BLaER1 treated with 17β-estradiol and CSF1 and Interleukin-3, amounts not matched to agents 10 nM and 100 nM (cell line): ENCODE measurements at regions not wholly inside any gene's neighbourhood (a gene's known extent, or its start where the extent isn't known, plus 50 kb on each side); places are given as distances from the start of the nearest gene placed in this dataset.

Source experiments
- H3K27ac ChIP-seq, 11 experiments: shearing (Covaris generic); formaldehyde crosslinking; 2 replicates each; pipeline ENCODE4 v1.8.1; 2022
- H3K27me3 ChIP-seq, 11 experiments: shearing (Covaris generic); formaldehyde crosslinking; 2 replicates each; pipeline ENCODE4 v1.8.1; 2022
- H3K36me3 ChIP-seq, 11 experiments: shearing (Covaris generic); formaldehyde crosslinking; 2 replicates each; pipeline ENCODE4 v1.8.1; 2022
- H3K4me1 ChIP-seq, 10 experiments: shearing (Covaris generic); formaldehyde crosslinking; 2 replicates each; pipeline ENCODE4 v1.8.1; 2022
- H3K4me2 ChIP-seq, 11 experiments: shearing (Covaris generic); formaldehyde crosslinking; 2 replicates each; pipeline ENCODE4 v1.8.1; 2022
- H3K4me3 ChIP-seq, 10 experiments: shearing (Covaris generic); formaldehyde crosslinking; 2 replicates each; pipeline ENCODE4 v1.8.1; 2022
- H3K9ac ChIP-seq, 11 experiments: shearing (Covaris generic); formaldehyde crosslinking; 2 replicates each; pipeline ENCODE4 v1.8.1; 2022
- H3K9me3 ChIP-seq, 11 experiments: shearing (Covaris generic); formaldehyde crosslinking; replicated peaks in 1 of 11; 2 replicates each; pipeline ENCODE4 v1.8.1; 2022
- H4K20me1 ChIP-seq, 11 experiments: shearing (Covaris generic); formaldehyde crosslinking; 2 replicates each; pipeline ENCODE4 v1.8.1; 2022
- Cebpa-rat ChIP-seq, 11 experiments: shearing (Covaris generic); IDR thresholded peaks; 2 replicates each; pipeline ENCODE4 v1.8.1; 2022

GRCh38 chr5:66454186-66455078 is 141.8 kb upstream of the MAST4 start:
- H3K36me3 ChIP-seq: no peaks in the 10 kb centered on the region
- peaks cover 0 to 12% (median 0%) of the 10 kb centered on the region in 10 experiments; a peak in 5 of 20 replicates for H3K4me1 ChIP-seq
- no peak overlapping the region for H3K9ac ChIP-seq
- H3K27ac ChIP-seq: no peak overlapping the region
- peaks cover 12 to 57% (median 34%) of the 10 kb centered on the region in 11 experiments for H3K9me3 ChIP-seq
- peak overlapping the region in 3 of 11 experiments; percentile 5 to 18 (median 9); a peak in 2 of 22 replicates for H3K4me2 ChIP-seq
- H3K4me3 ChIP-seq: no peak overlapping the region
- no peaks in the 10 kb centered on the region for H3K27me3 ChIP-seq
- no peaks in the 10 kb centered on the region for H4K20me1 ChIP-seq
- no peak for TF ChIP-seq Cebpa-rat (IDR thresholded peaks at IDR 0.05)

- no peak overlapping the region for H3K9ac ChIP-seq
- no peak for TF ChIP-seq Cebpa-rat (IDR thresholded peaks at IDR 0.05)
- H3K36me3 ChIP-seq: no peaks in the 10 kb centered on the region
- peaks cover 0 to 18% (median 5%) of the 10 kb centered on the region in 11 experiments; a peak in 8 of 22 replicates for H3K9me3 ChIP-seq
- H3K27ac ChIP-seq: no peak overlapping the region
- H3K27me3 ChIP-seq: no peaks in the 10 kb centered on the region
- no peak overlapping the region for H3K4me3 ChIP-seq
- H3K4me1 ChIP-seq: no peaks in the 10 kb centered on the region
- H3K4me2 ChIP-seq: no peak overlapping the region
- H4K20me1 ChIP-seq: no peaks in the 10 kb centered on the region
These were observed 136.5 kb upstream of the MAST4 start for GRCh38 chr5:66459728-66460127.

- Histone ChIP-seq H3K9me3 (peaks cover 57 to 83% (median 74%) of the 10 kb centered on the region in 11 experiments), H3K4me3 (no peak overlapping the region), H3K4me2 (no peak overlapping the region), H3K36me3 (no peaks in the 10 kb centered on the region), H3K27me3 (no peaks in the 10 kb centered on the region), H3K4me1 (no peaks in the 10 kb centered on the region), H4K20me1 (no peaks in the 10 kb centered on the region), H3K9ac (no peak overlapping the region), H3K27ac (no peak overlapping the region)
- no peak for TF ChIP-seq Cebpa-rat (IDR thresholded peaks at IDR 0.05)
These were observed 128.6 kb upstream of the MAST4 start for GRCh38 chr5:66467564-66467963.

DNA sequence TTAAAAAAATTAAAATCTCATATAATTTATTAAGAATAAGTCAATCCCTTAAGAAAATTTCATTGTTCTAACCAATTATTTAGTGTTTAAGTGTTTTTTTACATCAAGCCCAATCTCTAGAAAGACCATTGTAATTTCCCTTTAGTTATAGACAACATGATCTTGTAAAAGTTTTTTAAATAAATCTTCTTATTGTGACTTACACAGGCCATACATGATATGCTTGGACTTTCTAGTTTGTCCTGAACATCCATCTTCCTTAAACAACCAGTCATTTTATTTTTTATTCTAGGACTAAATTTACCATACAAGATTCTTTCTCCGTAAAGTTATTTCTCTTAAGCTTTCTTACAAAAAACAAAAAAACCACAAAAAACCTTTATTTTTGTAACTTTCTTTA is 126.5 kb upstream of the MAST4 start:
- Histone ChIP-seq H3K4me1 (no peaks in the 10 kb centered on the region), H4K20me1 (no peaks in the 10 kb centered on the region), H3K4me2 (no peak overlapping the region), H3K4me3 (no peak overlapping the region), H3K9ac (no peak overlapping the region), H3K9me3 (peaks cover 57 to 76% (median 70%) of the 10 kb centered on the region in 11 experiments), H3K27me3 (no peaks in the 10 kb centered on the region), H3K27ac (no peak overlapping the region), H3K36me3 (no peaks in the 10 kb centered on the region)
- no peak for TF ChIP-seq Cebpa-rat (IDR thresholded peaks at IDR 0.05)

DNA sequence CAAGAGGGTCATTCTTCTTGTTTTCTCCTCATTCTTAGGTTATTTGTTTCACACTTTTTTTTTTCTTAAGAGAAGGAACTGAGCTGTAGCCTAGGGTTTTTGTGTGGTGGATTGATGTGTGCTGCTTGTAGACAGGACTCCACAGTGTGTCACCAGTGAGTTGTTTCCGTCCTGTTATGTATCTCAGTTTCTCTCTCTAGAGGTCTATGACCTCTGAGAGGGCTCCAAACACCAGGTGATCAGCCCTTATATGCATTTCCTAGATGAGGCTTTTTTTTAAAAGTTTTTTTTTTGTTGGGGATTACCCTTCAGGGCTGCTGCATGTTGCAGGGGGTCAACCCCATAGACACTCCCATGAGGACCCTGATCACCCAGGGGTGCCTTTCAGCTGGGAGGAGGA is 124.2 kb upstream of the MAST4 start:
- no peak for TF ChIP-seq Cebpa-rat (IDR thresholded peaks at IDR 0.05)
- Histone ChIP-seq H3K4me2 (no peak overlapping the region), H3K4me3 (no peak overlapping the region), H3K9me3 (peaks cover 37 to 56% (median 47%) of the 10 kb centered on the region in 11 experiments), H3K4me1 (no peaks in the 10 kb centered on the region), H3K27ac (no peak overlapping the region), H3K36me3 (no peaks in the 10 kb centered on the region), H3K9ac (no peak overlapping the region), H4K20me1 (no peaks in the 10 kb centered on the region), H3K27me3 (no peaks in the 10 kb centered on the region)

DNA sequence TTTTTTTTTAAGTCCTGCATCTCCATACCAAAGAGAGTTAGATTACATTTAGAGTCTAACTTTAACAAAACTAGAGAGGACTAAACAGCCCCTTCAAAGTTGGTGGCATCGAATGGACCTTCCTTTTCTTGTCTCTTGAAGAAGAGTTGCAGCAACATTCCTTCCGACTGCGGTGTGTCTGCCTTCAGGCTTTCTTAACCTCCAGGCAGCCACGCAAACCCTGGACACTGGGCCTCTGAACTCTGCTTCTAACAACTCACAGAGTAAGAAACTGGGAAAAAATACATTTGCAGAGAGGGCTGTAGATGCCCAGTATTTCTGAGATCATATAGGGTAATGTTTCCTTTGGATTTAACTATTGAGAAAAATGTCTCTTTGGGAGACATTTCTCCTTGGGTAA is 120.5 kb upstream of the MAST4 start:
- no peak for TF ChIP-seq Cebpa-rat (IDR thresholded peaks at IDR 0.05)
- H3K27ac ChIP-seq: no peak overlapping the region
- H3K9me3 ChIP-seq: peaks cover 2 to 19% (median 10%) of the 10 kb centered on the region in 11 experiments; a peak in 21 of 22 replicates
- H3K4me2 ChIP-seq: no peak overlapping the region
- H3K4me3 ChIP-seq: no peak overlapping the region
- H3K9ac ChIP-seq: no peak overlapping the region
- H3K27me3 ChIP-seq: no peaks in the 10 kb centered on the region
- H3K4me1 ChIP-seq: no peaks in the 10 kb centered on the region
- no peaks in the 10 kb centered on the region for H3K36me3 ChIP-seq
- no peaks in the 10 kb centered on the region for H4K20me1 ChIP-seq

DNA sequence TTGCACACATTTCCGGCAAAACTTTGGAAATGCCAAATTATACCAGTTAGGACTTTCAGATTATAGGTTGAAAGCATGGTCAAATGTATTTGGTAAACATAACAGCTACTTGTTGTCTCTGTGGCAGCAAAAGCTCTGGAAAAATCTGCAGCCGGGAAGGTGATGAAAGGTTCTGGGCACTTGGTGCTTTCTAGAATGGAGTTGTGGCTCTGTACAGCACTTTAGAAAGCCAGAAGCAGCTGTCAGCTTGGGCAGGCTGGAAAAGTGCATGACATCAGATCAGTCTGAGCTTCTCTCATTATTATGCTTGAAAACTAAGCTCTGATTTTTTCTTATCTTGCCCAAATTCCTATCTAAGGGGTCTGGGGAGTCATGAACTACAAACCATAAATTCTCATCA is 118.6 kb upstream of the MAST4 start:
- Histone ChIP-seq H3K27ac (no peak overlapping the region), H3K9me3 (peaks cover 10 to 18% (median 12%) of the 10 kb centered on the region in 11 experiments), H4K20me1 (no peaks in the 10 kb centered on the region), H3K9ac (no peak overlapping the region), H3K4me2 (no peak overlapping the region), H3K36me3 (no peaks in the 10 kb centered on the region), H3K4me1 (no peaks in the 10 kb centered on the region), H3K27me3 (no peaks in the 10 kb centered on the region), H3K4me3 (no peak overlapping the region)
- TF ChIP-seq Cebpa-rat (IDR thresholded peaks at IDR 0.05): no peak

- H3K27me3 ChIP-seq: no peaks in the 10 kb centered on the region
- no peak overlapping the region for H3K9ac ChIP-seq
- H3K27ac ChIP-seq: no peak overlapping the region
- H3K4me1 ChIP-seq: no peaks in the 10 kb centered on the region
- H4K20me1 ChIP-seq: no peaks in the 10 kb centered on the region
- H3K4me3 ChIP-seq: no peak overlapping the region
- no peak overlapping the region for H3K4me2 ChIP-seq
- H3K36me3 ChIP-seq: no peaks in the 10 kb centered on the region
- TF ChIP-seq Cebpa-rat (IDR thresholded peaks at IDR 0.05): no peak
- peaks cover 8 to 29% (median 21%) of the 10 kb centered on the region in 11 experiments for H3K9me3 ChIP-seq
These were observed 101.8 kb upstream of the MAST4 start for GRCh38 chr5:66494437-66494836.

DNA sequence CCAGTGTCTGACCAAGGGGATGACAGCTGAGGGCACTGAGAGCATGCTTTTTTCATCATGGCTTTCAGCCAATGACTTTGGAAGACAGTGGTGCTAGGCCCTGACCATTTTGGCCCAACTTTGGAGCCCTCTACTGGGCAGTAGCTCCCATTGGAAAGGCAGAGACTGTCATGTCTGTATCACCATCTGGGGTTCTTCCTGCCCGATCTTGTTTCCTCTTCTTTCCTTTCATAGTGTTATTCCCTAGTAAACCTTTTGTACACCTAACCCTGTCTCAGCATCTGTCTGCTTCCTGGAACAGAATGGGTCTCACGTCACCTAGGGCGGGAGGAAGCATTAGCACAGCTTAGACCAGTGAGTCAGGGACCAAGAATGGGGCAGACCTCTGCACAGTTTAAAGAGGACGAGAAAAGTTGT is 97.4 kb upstream of the MAST4 start:
- TF ChIP-seq Cebpa-rat (IDR thresholded peaks at IDR 0.05): no peak
- H4K20me1 ChIP-seq: no peaks in the 10 kb centered on the region

More for the DNA sequence above, 97.4 kb upstream of the MAST4 start:
- Histone ChIP-seq H3K27ac (no peak overlapping the region), H3K4me1 (no peaks in the 10 kb centered on the region), H3K27me3 (no peaks in the 10 kb centered on the region), H3K4me2 (no peak overlapping the region), H3K9ac (no peak overlapping the region), H3K4me3 (no peak overlapping the region), H3K9me3 (peaks cover 10 to 20% (median 15%) of the 10 kb centered on the region in 11 experiments; a peak in 21 of 22 replicates), H3K36me3 (no peaks in the 10 kb centered on the region)
